Prostate gland (tissue), 2 donors: ENCODE measurements at regions not wholly inside any gene's neighbourhood (a gene's known extent, or its start where the extent isn't known, plus 50 kb on each side); places are given as distances from the start of the nearest gene placed in this dataset.

ENCODE experiments used
- DNase-seq: peaks from one replicate; pipeline ENCODE4 v3.0.0-alpha.2; 2019; ENCODE audit warnings: low spot score
- H3K27ac ChIP-seq, 2 donors: fragments of 200-600 bp; sonication (generic); 2 replicates each; pipeline ENCODE4 v1.5.1; 2017 to 2019
- H3K27me3 ChIP-seq: fragments of 200-600 bp; sonication (generic); replicated peaks from 2 replicates; pipeline ENCODE4 v1.5.1; 2019; ENCODE audit not compliant: insufficient read depth
- H3K36me3 ChIP-seq, 2 donors: fragments of 200-600 bp; sonication (generic); 1 replicate in 1 of 2; 2 replicates in 1 of 2; pipeline versions ENCODE4 v1.5.1 to v1.8.1; 2017 to 2019
- H3K4me1 ChIP-seq: fragments of 200-600 bp; sonication (generic); replicated peaks from 2 replicates; pipeline ENCODE4 v1.5.1; 2019
- H3K4me3 ChIP-seq, 2 donors: fragments of 200-600 bp; sonication (generic); 2 replicates each; pipeline ENCODE4 v1.5.1; 2017 to 2019
- H3K9me3 ChIP-seq: fragments of 200-600 bp; sonication (generic); 2 replicates; pipeline ENCODE4 v1.5.1; 2017
- CTCF ChIP-seq, 4 experiments: fragments of 200-600 bp in 2 of 4; fragments of 450-650 bp in 2 of 4; sonication (generic) in 2 of 4; IDR thresholded peaks; 1 replicate in 3 of 4; 2 replicates in 1 of 4; pipeline ENCODE4 v1.5.1; 2016 to 2019; ENCODE audit warnings: antibody characterized with exemption in 4 of 4, mild to moderate bottlenecking in 2 of 4, moderate library complexity in 2 of 4
- POLR2A ChIP-seq: fragments of 450-650 bp; IDR thresholded peaks from one replicate; pipeline ENCODE4 v1.6.1; 2016; ENCODE audit warnings: antibody characterized with exemption, mild to moderate bottlenecking
- POLR2AphosphoS5 ChIP-seq: sonication (generic); formaldehyde crosslinking; IDR thresholded peaks from one replicate; pipeline ENCODE4 v1.6.1; 2017; ENCODE audit warnings: antibody characterized with exemption
- WGBS: methylation state at CpG from one replicate; pipeline ENCODE4 v1.1.5; 2018; 5-methylcytosine and 5-hydroxymethylcytosine counted together
- intact Hi-C: fragments of 100-400 bp; cut with DNase I; formaldehyde crosslinking; loops from one replicate; pipeline ENCODE4 v1.14.2; 2022

- Histone ChIP-seq H3K36me3 (no peaks in the 10 kb centered on the region), H3K4me3 (no peak overlapping the region), H3K27ac (no peak overlapping the region), H3K4me1 (no peaks in the 10 kb centered on the region), H3K27me3 (no peaks in the 10 kb centered on the region), H3K9me3 (no peaks in the 10 kb centered on the region)
- intact Hi-C loops: no loop called here
- 88% methylated on average over 1 of the region's 1 CpG for WGBS
- TF ChIP-seq POLR2AphosphoS5 (no peak), CTCF (IDR thresholded peaks at IDR 0.05) (no peak), POLR2A (no peak)
- no peak for DNase-seq
These were observed 597.4 kb upstream of the CDH5 start for GRCh38 chr16:65769055-65769465.

- no peaks in the 10 kb centered on the region for H3K4me1 ChIP-seq
- H3K36me3 ChIP-seq: no peaks in the 10 kb centered on the region
- intact Hi-C loops: no loop called here
- H3K4me3 ChIP-seq: no peak overlapping the region
- DNase-seq: no peak
- H3K9me3 ChIP-seq: no peaks in the 10 kb centered on the region
- no peaks in the 10 kb centered on the region for H3K27me3 ChIP-seq
- WGBS: 60% methylated on average over 4 of the region's 4 CpGs
- no peak overlapping the region for H3K27ac ChIP-seq
- no peak for TF ChIP-seq POLR2AphosphoS5
- TF ChIP-seq CTCF (IDR thresholded peaks at IDR 0.05): no peak
- no peak for TF ChIP-seq POLR2A
These were observed 599.4 kb upstream of the CDH5 start for GRCh38 chr16:65767125-65767524.

- intact Hi-C loops: no loop called here
- WGBS: 95% methylated on average over 7 of the region's 7 CpGs
- TF ChIP-seq POLR2AphosphoS5 (no peak), POLR2A (no peak), CTCF (IDR thresholded peaks at IDR 0.05) (no peak)
- Histone ChIP-seq H3K27ac (no peak overlapping the region), H3K4me1 (no peaks in the 10 kb centered on the region), H3K36me3 (no peaks in the 10 kb centered on the region), H3K4me3 (no peak overlapping the region), H3K27me3 (no peaks in the 10 kb centered on the region), H3K9me3 (no peaks in the 10 kb centered on the region)
- DNase-seq: no peak
These were observed 602.7 kb upstream of the CDH5 start for GRCh38 chr16:65763640-65764305.

- 82% methylated on average over 4 of the region's 4 CpGs for WGBS
These were observed 605.6 kb upstream of the CDH5 start for GRCh38 chr16:65760874-65761273.

More at GRCh38 chr16:65760874-65761273, 605.6 kb upstream of the CDH5 start:
- intact Hi-C loops: no loop called here
- no peak for DNase-seq
- Histone ChIP-seq H3K9me3 (no peaks in the 10 kb centered on the region), H3K27me3 (no peaks in the 10 kb centered on the region), H3K27ac (no peak overlapping the region), H3K4me3 (no peak overlapping the region), H3K36me3 (no peaks in the 10 kb centered on the region), H3K4me1 (peaks cover 2% of the 10 kb centered on the region)
- TF ChIP-seq POLR2A (no peak), CTCF (IDR thresholded peaks at IDR 0.05) (no peak), POLR2AphosphoS5 (no peak)
